Fibroblast of skin of right biceps (primary cell): ENCODE measurements at regions not wholly inside any gene's neighbourhood (a gene's known extent, or its start where the extent isn't known, plus 50 kb on each side); places are given as distances from the start of the nearest gene placed in this dataset.
"Not testable (repeated sequence)": the region's sequence is repeated elsewhere in the genome, so short reads cannot be mapped to it uniquely, and the experiment has no call there.

Experiments used
- DNase-seq: peaks from one replicate; pipeline ENCODE4 v3.0.0-alpha.2; 2013

DNA sequence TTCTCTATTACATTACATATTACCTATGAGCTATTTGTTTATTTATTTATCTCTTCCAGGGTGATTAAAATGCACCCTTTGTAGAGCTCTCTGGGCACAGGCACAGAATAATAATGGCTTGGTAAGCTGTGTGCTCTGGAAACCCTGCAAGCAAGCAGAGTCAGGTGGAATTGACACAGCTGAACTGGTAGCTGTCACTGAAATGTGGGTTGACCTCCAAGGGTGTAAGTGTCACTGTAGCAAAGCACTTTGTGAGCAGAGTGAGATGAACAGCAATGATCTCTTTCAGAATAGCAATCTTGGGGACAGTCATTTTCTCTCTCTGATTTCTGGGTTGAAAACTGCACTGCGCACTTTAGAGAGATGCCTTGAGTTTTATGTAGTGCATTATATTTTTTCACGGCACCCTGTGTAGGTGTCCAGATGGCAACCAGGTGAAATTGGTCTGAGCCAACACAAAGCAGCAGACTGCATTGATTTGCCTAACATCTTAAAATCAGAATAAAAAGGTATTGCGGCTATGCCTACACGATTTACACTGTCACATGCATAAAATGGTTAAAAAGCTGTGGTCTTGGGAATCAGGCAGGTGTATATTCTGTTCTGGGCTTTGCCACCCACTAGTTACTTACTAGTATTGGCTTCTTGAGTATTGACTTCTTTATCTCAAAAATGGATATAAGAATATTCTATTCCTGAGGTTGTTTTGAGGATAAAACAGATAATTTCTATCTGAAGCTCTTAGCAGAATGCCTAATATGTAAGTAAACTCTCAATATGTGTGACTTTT, 450.3 kb downstream of the RAPGEF2 start:
- no peak for DNase-seq

DNA sequence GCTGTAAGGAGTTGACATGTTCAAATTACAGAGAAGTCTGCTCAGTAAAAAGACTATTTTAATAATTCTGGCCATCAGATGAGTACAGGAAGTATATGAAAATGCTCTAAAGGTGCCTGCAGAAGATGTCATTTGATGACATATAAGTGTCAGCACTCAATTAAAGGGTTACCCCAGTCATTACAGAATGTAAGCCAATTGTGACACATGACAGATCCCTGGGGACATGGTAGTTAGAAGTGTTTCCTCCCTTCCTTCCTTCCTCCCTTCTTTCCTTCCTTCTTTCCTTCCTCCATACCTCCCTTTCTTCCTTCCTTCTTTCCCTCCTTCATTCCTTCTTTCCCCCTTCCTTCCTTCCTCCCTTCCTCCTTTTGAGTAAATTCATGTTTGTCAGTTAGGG, 453.0 kb downstream of the RAPGEF2 start:
- DNase-seq = no peak

DNA sequence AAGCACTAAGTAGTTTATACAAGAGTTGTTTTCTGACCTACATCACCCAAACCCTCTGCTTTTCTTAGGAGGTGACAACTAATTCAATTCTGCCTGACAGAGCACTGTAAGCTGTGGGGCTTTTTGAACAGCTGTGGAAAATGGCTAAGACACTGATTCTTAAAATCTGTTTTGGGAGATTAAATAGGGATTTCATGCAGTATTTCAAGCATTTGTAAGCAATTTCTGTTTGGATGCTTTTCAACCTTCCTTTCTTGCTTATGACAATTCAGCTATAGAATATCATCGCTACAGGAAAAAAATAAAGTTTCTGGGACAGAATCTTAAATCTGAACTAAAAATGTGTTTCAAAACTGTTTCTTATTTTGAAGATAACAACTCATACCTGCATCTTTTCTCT, 459.5 kb downstream of the RAPGEF2 start:
- no peak for DNase-seq

DNA sequence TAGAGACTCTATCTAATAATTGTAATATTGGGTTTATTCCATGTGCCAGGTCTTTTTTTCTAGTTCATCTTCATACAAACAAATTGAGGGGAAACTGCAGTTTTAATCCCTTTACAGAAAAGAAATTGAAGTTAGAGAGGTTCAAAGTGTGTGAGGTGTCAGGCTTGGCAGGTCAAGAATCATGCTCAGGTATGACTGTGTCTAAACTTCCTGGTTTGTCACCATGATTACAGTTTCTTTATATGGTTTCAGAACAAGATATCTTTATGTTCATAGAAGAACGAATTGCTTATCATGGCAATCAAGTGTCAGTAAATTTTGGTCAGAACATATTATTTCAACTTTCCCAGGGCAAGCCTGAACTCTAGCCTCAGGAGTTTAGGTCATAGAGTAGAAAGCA, 460.4 kb downstream of the RAPGEF2 start:
- DNase-seq = no peak

DNA sequence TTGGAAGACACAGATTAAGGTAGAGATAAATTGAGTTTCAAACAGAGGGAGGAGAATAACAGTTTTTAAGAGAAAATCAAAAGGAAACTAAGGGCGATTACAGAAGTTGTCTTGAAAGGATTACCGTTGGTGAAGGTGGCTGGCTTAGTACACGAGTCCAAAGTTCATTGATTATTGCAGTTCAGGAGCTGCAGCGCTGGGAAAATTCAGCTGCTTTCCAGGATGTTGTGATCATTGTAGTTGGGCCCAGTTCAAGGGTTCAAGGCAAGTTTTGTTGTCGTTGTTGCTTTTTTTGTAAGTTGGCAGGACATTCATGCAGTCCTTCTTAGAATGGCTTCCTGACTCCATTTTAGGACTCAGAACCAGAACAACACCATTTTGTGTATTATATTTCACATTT, 461.7 kb downstream of the RAPGEF2 start:
- DNase-seq = no peak

DNA sequence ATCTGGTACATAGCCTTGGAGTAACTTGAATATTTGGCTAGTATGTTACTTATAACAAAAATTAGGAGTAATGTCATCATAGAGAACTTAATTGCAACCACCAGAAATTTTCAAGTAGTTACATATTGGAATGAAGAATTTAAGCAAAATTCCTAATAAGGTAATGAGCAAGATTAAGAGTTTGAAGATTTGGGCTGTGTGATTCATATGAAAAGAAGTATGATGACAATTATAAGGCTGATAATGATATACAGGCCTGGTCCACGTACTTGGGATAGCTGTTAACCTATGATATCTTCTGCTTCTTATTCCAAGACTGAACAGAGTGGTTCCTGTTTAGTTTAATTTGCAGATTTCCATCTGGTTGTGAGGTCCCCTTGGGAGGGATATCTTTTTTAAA, 463.9 kb downstream of the RAPGEF2 start:
- DNase-seq = peak; percentile 63

DNA sequence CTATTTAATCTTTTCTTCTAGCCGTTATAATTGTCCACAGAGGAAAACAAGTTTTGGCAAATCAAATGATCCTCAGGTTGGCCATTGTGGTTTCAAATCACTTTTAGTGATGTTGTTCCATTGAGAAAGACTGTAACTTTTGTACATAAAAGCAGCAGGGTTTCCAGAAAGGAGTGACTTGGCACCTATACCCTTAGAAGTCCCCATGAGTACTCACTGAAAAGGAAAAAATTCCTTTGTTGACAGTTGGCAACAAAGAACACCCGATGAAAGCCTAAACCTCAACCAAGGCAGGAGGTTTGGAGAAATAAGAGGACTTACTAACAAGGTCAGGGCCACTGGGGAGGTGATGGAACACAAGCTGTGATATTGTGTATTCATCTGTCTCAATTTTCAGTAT, 474.4 kb downstream of the RAPGEF2 start:
- no peak for DNase-seq

DNA sequence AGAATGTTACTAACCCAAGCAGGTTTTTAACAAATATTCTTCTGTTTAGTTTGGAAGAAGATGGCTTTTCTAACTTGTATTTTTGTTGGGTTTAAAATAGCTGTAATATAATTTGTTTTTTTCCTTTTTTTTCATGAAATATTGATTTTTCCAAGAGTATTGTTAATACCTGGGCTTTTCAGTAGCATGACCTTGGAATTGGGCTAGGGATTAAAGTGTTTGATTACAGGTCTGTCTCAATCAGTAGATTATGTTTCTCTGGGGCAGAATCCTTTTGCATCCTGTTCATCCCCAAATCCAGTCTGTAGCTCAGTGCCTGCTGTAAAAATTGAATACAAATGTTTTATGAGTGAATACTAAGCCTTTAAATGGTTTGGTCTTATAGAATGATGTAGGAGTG, 479.8 kb downstream of the RAPGEF2 start:
- no peak for DNase-seq

DNA sequence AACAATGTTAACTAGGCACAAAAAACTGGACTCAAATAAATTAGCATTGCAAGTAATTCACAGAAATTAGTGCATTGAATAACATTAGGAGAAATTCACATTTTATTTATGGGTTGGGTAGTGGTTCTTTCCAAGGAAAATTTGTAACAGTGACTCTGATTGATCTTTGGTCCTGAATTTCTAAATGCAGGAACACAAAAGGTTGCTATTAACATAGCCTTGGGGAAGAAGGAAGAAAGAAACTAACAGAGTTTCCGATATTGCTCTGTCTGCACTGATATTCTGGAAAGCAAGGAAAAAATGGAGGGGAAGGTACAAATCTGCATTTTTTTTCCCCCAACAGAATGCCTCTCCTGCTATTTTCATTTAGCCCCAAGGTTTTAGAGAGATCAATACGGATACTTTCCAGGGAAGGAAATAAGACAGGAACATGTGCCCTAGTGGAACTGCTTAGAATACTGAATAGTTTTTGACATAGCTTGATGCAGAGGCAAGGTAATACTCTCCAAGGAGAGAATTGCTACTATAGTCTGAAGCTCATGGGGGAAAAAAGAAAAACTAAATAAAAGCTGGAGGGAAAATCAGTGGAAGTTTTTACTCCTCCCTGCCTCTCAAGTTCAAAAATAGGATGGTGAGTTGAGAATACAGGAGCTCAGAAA, 490.1 kb downstream of the RAPGEF2 start:
- no peak for DNase-seq

DNA sequence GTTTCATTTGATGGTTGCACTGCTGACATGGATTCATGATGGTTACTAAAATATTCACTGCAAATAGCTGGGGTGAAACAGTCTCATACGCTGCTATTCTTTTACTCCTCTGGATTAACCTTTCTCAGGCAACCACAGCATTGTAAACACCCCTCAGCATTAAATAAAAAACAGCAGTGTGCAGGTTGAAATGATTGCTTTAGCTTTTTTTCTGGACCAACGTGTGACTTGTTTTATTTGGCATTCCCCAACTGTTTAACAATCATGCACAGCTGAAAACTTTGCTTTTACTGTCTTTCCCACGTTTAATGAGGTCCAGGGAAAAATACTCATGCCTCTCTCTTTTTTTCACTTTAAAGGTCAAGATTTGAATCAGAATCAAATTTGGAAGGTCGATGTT, 490.8 kb downstream of the RAPGEF2 start:
- DNase-seq = no peak

DNA sequence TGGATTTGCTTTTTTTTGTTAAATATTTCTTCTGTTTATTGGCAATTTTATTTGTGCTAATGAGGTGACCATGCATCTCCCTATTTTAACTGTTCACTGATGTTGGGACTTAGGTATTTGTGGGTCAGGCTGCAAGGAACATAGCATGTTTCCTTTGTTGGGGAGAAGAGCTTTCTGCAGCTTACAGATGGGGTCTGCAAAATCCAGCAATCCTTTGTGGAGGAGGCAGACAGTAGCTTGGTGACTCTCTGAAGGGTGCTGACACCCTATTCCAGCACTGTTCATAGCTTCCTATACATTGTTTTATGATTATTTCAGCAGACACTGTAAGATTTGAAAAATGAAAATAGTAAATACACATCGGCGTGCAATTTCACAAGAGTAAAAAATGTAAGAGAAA, 491.7 kb downstream of the RAPGEF2 start:
- no peak for DNase-seq

DNA sequence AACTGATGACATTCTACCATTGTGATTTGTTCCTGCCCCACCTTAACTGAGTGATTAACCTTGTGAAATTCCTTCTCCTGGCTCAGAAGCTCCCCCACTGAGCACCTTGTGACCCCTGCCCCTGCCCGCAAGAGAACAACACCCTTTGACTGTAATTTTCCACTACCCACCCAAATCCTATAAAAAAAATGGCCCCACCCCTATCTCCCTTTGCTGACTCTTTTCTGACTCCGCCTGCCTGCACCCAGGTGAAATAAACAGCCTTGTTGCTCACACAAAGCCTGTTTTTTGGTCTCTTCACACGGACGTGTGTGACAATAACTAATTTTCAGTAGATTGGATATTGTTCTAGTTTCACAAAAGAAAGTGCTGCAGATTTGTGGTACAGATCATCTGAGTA, 492.2 kb downstream of the RAPGEF2 start:
- DNase-seq = not testable (repeated sequence)

DNA sequence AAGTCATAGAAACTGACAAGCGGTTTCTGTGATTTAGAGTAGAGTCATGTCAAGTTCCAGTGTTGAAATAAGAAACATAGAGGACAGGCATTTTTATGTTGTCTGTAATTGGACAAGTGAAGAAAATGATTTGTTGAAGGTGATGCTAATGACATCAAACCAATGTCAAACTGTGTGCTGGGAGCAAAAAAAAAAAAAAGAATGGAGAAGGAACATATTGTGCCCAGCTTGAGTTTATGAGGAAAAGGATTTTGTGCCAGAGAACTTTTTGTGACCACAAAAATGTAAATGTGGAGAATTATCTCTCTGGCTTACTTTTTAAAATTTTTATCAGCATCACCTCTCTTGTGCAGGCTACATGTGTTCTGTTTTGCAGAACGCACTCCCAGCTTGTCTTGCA, 495.7 kb downstream of the RAPGEF2 start:
- no peak for DNase-seq

DNA sequence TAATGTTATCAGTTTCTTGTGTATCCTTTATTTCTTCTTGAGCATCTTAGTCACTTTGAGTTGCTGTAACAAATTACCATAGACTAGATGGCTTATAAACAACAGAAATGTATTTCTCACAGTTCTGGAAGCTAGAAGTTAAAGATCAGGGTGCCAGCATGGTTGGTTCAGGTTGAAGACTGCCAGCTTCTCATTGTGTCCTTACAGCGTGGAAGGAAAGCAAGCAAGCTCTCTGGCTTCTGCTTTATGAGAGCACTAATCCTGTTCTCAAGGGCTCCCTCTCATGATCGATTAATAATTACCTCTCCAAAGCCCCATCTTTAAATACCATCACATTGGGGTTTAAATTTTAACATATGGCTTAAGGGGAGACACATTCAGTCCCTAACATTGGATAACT, 497.2 kb downstream of the RAPGEF2 start:
- DNase-seq = no peak

DNA sequence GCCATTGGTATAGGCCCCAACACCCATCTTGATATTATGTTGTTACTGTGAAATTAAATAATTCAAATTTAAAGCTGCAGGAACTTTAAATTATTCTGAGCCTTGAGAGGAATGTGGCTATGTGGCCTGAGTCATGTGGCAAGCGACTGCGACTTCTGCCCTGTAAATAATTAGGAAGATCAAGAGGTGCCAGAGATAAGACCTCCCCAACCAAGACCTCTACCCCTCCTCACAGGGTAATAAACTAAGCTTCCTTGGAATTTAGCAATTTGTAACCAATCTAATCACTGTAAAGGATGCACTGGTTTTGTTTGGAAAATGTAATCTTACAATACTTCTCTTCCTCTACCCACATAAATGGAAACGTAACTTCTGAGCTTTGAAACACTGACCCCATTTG, 501.9 kb downstream of the RAPGEF2 start:
- no peak for DNase-seq

DNA sequence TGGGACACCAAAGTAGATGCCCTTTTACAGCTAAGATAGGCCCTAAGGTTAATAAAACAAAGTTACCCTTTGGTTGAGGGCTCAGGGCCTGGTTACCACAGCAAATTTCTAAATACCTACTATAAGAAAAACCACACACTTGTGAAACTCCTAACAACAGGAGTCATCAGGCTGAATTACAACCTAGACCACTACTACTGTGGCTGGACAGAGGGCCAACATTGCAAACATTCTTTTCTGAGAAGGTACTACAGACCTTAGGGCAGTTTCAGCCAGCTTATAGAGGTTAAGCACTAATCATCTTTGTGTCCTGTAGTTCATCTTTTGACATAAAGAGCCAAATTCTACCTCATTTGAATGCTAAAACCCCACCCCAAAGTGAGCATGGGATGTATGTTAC, 504.0 kb downstream of the RAPGEF2 start:
- no peak for DNase-seq

DNA sequence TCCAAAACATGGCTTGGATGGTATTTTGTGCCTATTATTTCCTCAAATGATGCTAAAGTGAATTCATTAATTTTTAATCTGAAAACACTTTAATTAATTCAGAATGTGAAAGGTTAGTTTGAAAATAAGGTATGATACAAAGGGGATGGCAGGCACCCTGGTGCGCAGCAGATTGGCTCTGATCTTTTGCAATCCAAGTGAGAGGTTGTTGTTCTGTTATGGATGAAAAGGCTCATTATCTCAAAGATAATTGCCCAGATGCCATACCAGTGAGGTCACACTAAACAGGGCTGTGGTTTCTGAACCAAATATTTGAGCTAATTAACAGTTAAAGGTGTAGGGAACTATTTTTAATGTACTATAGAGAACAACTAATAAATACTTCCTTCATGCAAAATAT, 504.9 kb downstream of the RAPGEF2 start:
- DNase-seq = peak; percentile 10

DNA sequence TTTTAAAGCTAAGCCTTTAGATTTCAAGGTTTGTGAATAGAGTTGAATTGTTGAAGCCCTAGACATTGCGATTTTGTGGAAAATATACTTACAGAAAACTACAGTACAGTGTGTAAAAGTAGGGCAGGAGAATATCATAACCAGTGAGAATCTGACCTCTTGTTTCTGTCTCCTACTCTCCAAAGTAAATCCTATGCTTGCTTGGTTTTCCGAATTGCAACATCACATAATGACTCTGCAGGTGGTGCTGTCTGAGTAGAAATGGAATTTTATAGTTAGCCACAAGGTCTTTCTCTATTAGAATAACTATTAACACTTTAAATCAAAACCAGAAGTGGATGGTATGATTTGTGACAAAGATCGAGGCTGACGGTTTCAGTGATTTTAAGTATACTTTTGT, 505.6 kb downstream of the RAPGEF2 start:
- peak; percentile 13 for DNase-seq

DNA sequence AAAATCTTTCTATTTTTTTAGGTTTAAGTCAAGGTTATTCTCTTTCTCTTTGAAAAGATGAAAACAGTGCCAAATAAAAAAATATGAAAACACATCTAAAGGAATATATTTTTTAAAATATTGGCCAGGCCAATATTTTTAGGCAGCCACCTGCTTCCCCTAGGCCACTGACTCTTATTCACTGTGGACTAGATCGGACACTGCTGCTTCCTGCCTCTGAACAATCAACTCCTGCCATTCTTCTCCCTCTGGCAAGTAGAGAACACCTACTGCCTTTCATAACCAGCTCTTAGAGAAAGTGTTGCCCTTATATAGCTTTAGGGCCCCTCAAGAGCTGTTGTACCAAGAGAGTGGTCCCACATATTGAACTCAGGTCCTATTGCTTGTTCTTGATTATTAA, 529.2 kb downstream of the RAPGEF2 start:
- DNase-seq = no peak

DNA sequence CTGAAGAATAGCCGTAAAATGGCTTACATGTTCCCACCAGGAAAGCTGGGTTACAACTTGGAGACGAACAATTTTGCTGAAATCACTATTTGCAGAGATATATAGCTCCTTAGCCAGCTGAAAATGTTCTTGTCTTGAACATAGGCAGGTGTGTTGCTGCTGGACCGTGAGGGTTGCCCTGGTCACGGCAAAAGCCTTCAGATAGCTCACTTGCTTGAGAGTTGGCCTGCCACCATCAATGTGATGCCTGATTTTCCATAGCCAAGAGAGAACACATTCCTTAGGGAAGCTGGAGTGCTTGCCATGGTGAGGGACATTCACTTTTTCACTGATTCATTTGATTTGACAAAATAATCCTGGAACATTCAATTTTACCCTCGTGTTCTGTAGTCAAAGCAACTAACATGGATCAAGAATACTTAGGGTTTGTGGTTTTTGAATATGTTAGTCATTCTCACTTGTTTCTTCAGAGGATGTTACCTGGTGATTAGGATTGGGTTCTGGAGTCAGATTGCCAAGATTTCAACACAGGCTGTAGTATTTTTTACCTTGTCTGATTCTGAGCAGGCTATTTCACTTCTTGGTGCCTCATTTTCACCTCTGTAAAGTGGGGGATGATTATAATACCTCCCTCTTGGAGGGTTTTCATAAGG, 536.9 kb downstream of the RAPGEF2 start:
- no peak for DNase-seq

DNA sequence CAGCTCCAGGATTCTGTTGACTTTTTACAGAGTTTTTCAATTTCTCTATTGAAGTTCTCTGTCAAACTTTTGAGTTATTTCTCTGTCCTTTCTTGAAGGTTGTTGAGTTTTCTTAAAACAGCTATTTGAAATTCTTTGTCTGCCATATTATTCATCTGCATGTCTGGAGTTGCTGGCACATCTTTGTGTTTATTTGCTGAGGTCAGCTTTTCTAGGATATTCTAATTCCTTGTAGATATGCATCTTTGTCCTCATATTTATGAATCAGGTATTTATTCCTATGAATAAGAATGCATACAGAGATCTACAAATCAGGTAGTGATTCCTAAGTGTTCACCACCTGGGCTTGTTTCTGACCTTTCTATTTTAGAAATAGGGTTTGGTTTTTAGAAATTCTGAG, 546.4 kb downstream of the RAPGEF2 start:
- no peak for DNase-seq

DNA sequence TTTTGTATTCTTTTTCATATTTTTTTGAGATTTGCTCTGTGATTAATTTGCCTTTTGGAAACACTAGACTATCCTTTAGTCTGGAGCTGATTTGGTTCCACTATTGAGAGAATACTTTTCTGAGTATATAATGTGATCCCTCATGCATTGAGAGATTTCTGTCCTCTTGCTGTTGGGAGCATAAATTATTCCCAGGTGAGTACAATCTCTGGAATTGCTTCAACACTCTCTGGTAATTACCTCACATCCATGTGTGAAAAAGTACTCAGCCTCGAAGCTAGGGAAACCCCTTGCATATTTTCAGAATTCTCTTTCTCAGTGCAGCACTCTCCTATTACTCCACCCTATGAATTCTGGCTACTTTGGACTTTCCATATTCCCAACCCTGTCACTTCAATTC, 550.0 kb downstream of the RAPGEF2 start:
- no peak for DNase-seq

DNA sequence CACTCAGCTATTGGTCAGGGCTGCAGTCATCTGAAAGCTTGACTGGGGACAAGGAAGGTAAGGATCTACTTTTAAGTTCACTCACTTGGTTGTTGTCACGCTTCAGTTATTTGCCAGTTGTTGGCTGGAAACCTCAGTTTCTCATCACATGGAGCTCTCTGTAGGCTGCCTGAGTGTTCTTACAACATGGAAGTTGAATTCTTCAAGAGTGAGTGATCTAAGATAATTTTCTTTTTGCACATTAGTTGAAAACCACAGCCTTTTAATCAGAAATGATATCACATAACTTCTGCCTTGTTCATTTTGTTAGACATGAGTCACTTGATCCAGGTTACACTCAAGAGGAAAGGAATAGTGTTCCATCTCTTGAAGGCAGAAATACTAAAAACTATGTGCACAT, 552.7 kb downstream of the RAPGEF2 start:
- DNase-seq = peak; percentile 82

DNA sequence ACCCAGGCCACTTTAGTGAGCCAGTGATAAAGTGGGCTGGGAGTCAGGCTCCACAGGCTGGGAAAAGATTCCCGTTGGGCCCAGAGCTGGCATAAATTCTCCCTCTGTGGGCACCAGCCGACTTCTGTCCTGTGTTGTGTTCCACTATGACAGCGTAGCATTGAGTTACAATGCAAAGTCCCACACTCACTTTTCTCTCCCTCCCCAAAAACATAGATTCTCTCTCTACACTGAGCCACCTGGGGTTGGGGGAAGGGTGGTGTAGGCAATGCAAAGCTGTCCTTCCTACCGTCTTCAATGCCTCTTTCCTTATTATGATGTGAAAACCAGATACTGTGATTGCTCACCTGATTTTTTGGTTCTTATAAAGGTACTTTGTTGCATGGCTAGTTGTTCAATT, 566.2 kb downstream of the RAPGEF2 start:
- DNase-seq = no peak
